ENCODE measurements at regions not wholly inside any gene's neighbourhood (a gene's known extent, or its start where the extent isn't known, plus 50 kb on each side); places are given as distances from the start of the nearest gene placed in this dataset.

GRCh38 chr9:129483415-129484351 lies 137.2 kb downstream of the C9orf50 start (continued):
- peak; percentile 31; the same call in 1 of the 2 replicates for TF ChIP-seq KLF8 (tag by site-specific recombination; IDR thresholded peaks at IDR 0.05)
- TF ChIP-seq MZF1 (tag by site-specific recombination; IDR thresholded peaks at IDR 0.05; ENCODE audit: borderline replicate concordance): no peak
- TF ChIP-seq ZNF473 (tag by site-specific recombination; IDR thresholded peaks at IDR 0.05): no peak
- no peak for TF ChIP-seq ZNF658 (tag by site-specific recombination; IDR thresholded peaks at IDR 0.05)
- no peak for TF ChIP-seq ZNF211 (tag by site-specific recombination; IDR thresholded peaks at IDR 0.05; ENCODE audit: low read depth)
- no peak for TF ChIP-seq PRDM2 (tag by site-specific recombination; IDR thresholded peaks at IDR 0.05; ENCODE audit: borderline replicate concordance)
- TF ChIP-seq SCRT2 (tag by site-specific recombination; IDR thresholded peaks at IDR 0.05): peak; percentile 10; the same call in 1 of the 2 replicates
- 0 out of 2 replicates have a peak, but pooled peaks have one; percentile 26 for TF ChIP-seq ZNF324 (tag by site-specific recombination; IDR thresholded peaks at IDR 0.05)
- no peak; the same call in none of the 2 replicates for TF ChIP-seq HIC1 (tag by site-specific recombination; IDR thresholded peaks at IDR 0.05)
- peak; percentile 42; the same call in 1 of the 2 replicates for TF ChIP-seq ZFP3 (tag by site-specific recombination; IDR thresholded peaks at IDR 0.05; ENCODE audit: low read depth)
- TF ChIP-seq ZNF221 (tag by site-specific recombination; IDR thresholded peaks at IDR 0.05; ENCODE audit: borderline replicate concordance): 0 out of 2 replicates have a peak, but pooled peaks have one; percentile 30
- peak; percentile 68 for TF ChIP-seq ZBTB8A (tag by site-specific recombination; IDR thresholded peaks at IDR 0.05)
- TF ChIP-seq ZSCAN16 (tag by site-specific recombination; IDR thresholded peaks at IDR 0.05): peak; percentile 79
- no peak for TF ChIP-seq ZBTB7A (tag by site-specific recombination; IDR thresholded peaks at IDR 0.05; ENCODE audit: low read depth)
- no peak for TF ChIP-seq ZNF280D (tag by site-specific recombination; IDR thresholded peaks at IDR 0.05)
- TF ChIP-seq ZNF513 (tag by site-specific recombination; IDR thresholded peaks at IDR 0.05): no peak
- TF ChIP-seq ZSCAN18 (tag by site-specific recombination; IDR thresholded peaks at IDR 0.05): no peak
- no peak for TF ChIP-seq ZBTB26 (tag by site-specific recombination; optimal IDR thresholded peaks at IDR 0.05)
- TF ChIP-seq AEBP2 (tag by site-specific recombination; IDR thresholded peaks at IDR 0.05; ENCODE audit: borderline replicate concordance): no peak
- TF ChIP-seq ZNF610 (tag by site-specific recombination; IDR thresholded peaks at IDR 0.05; ENCODE audit: borderline replicate concordance): peak; percentile 86
